NCI-H2029 treated with DMSO at 0.1 percent for 48 hours (cell line): ENCODE measurements at regions not wholly inside any gene's neighbourhood (a gene's known extent, or its start where the extent isn't known, plus 50 kb on each side); places are given as distances from the start of the nearest gene placed in this dataset.
"Not testable (repeated sequence)": the region's sequence is repeated elsewhere in the genome, so short reads cannot be mapped to it uniquely, and the experiment has no call there.

Experiments
- DNase-seq: peaks from one replicate; lab custom pipeline; 2025; lab: John Stamatoyannopoulos, UW

- DNase-seq: no peak
Observed at GRCh38 chr14:40252817-40253447, 820.7 kb upstream of the FBXO33 start.

- DNase-seq: no peak
Observed at GRCh38 chr14:40248671-40249070, 816.4 kb upstream of the FBXO33 start.

GRCh38 chr14:40240245-40240859, 808.1 kb upstream of the FBXO33 start:
- DNase-seq: peak; percentile 55

GRCh38 chr14:40232302-40232701, 800.1 kb upstream of the FBXO33 start:
- no peak for DNase-seq

- no peak for DNase-seq
Observed at GRCh38 chr14:40229676-40230075, 797.4 kb upstream of the FBXO33 start.

- no peak for DNase-seq
Observed at GRCh38 chr14:40222996-40223395, 790.8 kb upstream of the FBXO33 start.

GRCh38 chr14:40221428-40221827, 789.2 kb upstream of the FBXO33 start:
- peak; percentile 46 for DNase-seq

GRCh38 chr14:40219032-40219431, 786.8 kb upstream of the FBXO33 start:
- DNase-seq: peak; percentile 44

- DNase-seq: peak; percentile 77
Observed at GRCh38 chr14:40218282-40218941, 786.2 kb upstream of the FBXO33 start.

- DNase-seq: no peak
Observed at GRCh38 chr14:40216976-40217375, 784.7 kb upstream of the FBXO33 start.

GRCh38 chr14:40216408-40216807, 784.2 kb upstream of the FBXO33 start:
- DNase-seq: not testable (repeated sequence)

GRCh38 chr14:40213701-40214100, 781.5 kb upstream of the FBXO33 start:
- DNase-seq: peak; percentile 52

- no peak for DNase-seq
Observed at GRCh38 chr14:40204441-40205175, 772.4 kb upstream of the FBXO33 start.

GRCh38 chr14:40199101-40199500, 766.9 kb upstream of the FBXO33 start:
- DNase-seq: no peak

- no peak for DNase-seq
Observed at GRCh38 chr14:40197344-40197743, 765.1 kb upstream of the FBXO33 start.

GRCh38 chr14:40188006-40188405, 755.8 kb upstream of the FBXO33 start:
- DNase-seq: no peak

GRCh38 chr14:40164083-40164482, 731.9 kb upstream of the FBXO33 start:
- DNase-seq: no peak

GRCh38 chr14:40139657-40140056, 707.4 kb upstream of the FBXO33 start:
- DNase-seq: no peak

GRCh38 chr14:40133463-40133862, 701.2 kb upstream of the FBXO33 start:
- no peak for DNase-seq

- DNase-seq: no peak
Observed at GRCh38 chr14:40129159-40129558, 696.9 kb upstream of the FBXO33 start.

- no peak for DNase-seq
Observed at GRCh38 chr14:40123816-40124215, 691.6 kb upstream of the FBXO33 start.

GRCh38 chr14:40122968-40123648, 690.9 kb upstream of the FBXO33 start:
- DNase-seq: no peak
